ENCODE measurements at regions not wholly inside any gene's neighbourhood (a gene's known extent, or its start where the extent isn't known, plus 50 kb on each side); places are given as distances from the start of the nearest gene placed in this dataset.

DNA sequence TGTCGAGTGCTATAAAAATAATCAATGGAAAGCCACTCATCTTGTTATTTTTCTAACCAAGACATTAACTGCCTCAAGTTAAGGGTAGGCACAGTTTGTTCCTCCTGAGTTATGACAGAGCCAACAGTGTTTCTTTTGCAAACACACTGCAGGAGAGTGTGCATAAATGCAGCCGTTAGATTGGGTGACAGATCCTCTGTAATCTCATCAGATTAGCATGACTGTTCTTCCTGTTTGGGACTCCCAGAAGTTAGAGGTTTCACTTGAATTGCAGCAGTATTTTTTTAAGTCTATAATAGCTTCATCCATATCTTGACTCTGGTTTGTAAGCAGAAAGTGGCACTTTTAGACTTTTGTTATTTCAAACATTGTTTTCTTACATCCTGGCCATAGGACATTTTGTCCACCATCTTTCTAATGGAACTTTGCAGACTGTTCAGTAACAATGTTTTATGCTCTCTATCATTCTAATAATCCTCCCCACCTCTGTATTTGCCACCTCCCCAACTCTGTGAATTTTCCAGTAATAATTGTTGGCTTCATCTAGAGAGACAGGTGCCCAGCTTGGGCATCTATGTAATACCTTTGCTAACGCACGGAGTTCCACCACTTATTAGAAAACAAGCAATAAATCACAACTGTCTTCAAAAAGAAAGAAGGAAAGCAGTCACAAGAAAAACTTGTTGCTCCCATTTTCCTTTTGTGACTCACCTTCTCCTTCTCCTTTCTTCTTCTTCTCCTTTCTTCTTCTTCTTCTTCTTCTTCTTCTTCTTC lies 560.0 kb downstream of the ADCYAP1 start:
- no peaks in the 10 kb centered on the region for H3K27me3 ChIP-seq (replicated peaks in 2 of 5; ENCODE audit: control insufficient read depth in 4 of 5, insufficient read depth in 5 of 5, low read length in 4 of 5)
- no peaks in the 10 kb centered on the region for H3K36me3 ChIP-seq (ENCODE audit: control insufficient read depth in 4 of 4, insufficient read depth in 4 of 4, low read length in 3 of 4)
- DNase-seq, result peak; percentile 47 to 91 (median 80)
- peaks cover 5 to 20% (median 8%) of the 10 kb centered on the region in 4 experiments for H3K4me1 ChIP-seq (ENCODE audit: control extremely low read depth in 1 of 4, control insufficient read depth in 4 of 4, insufficient read depth in 4 of 4, low read length in 3 of 4)
- peak overlapping the region in 1 of 2 experiments; percentile 63 for H3K27ac ChIP-seq (ENCODE audit: insufficient read depth in 1 of 2, low read depth in 1 of 2, low read length in 2 of 2, poor library complexity in 1 of 2, severe bottlenecking in 2 of 2)
- WGBS (ENCODE audit: insufficient coverage), result 7% methylated on average over 3 of the region's 4 CpGs
- ChIA-PET POLR2A (no interaction called here), CTCF (no interaction called here)
- H3K4me3 ChIP-seq (ENCODE audit: control insufficient read depth in 1 of 7, extremely low read depth in 1 of 7, insufficient read depth in 4 of 7, low read depth in 2 of 7, low read length in 6 of 7), result peak overlapping the region in 3 of 7 experiments; percentile 2 to 34 (median 20)
- H3K9me3 ChIP-seq (ENCODE audit: control extremely low read depth in 1 of 5, control insufficient read depth in 4 of 5, insufficient read depth in 2 of 5, low read depth in 1 of 5, low read length in 4 of 5), result no peaks in the 10 kb centered on the region

- CTCF ChIA-PET, result no interaction called here
- H3K36me3 ChIP-seq (ENCODE audit: control insufficient read depth in 4 of 4, insufficient read depth in 4 of 4, low read length in 3 of 4), result no peaks in the 10 kb centered on the region
- 100% methylated on average over 1 of the region's 3 CpGs for WGBS (ENCODE audit: insufficient coverage)
- H3K9me3 ChIP-seq (ENCODE audit: control extremely low read depth in 1 of 5, control insufficient read depth in 4 of 5, insufficient read depth in 2 of 5, low read depth in 1 of 5, low read length in 4 of 5), result no peaks in the 10 kb centered on the region
- no peak overlapping the region for H3K27ac ChIP-seq (ENCODE audit: insufficient read depth in 1 of 2, low read depth in 1 of 2, low read length in 2 of 2, poor library complexity in 1 of 2, severe bottlenecking in 2 of 2)
- peaks cover 5 to 17% (median 8%) of the 10 kb centered on the region in 4 experiments for H3K4me1 ChIP-seq (ENCODE audit: control extremely low read depth in 1 of 4, control insufficient read depth in 4 of 4, insufficient read depth in 4 of 4, low read length in 3 of 4)
- H3K4me3 ChIP-seq (ENCODE audit: control insufficient read depth in 1 of 7, extremely low read depth in 1 of 7, insufficient read depth in 4 of 7, low read depth in 2 of 7, low read length in 6 of 7), result no peak overlapping the region
- POLR2A ChIA-PET, result interaction anchor here (0.6 kb wide), 1 partner anchor 1332 kb away, joined by 3 read pairs; no protein-coding TSS in a partner anchor
- DNase-seq, result no peak
- H3K27me3 ChIP-seq (replicated peaks in 2 of 5; ENCODE audit: control insufficient read depth in 4 of 5, insufficient read depth in 5 of 5, low read length in 4 of 5), result no peaks in the 10 kb centered on the region
Measured at GRCh38 chr18:1466035-1466434, 561.4 kb downstream of the ADCYAP1 start.

GRCh38 chr18:1467461-1467964 lies 562.8 kb downstream of the ADCYAP1 start:
- no peak overlapping the region for H3K4me3 ChIP-seq (ENCODE audit: control insufficient read depth in 1 of 7, extremely low read depth in 1 of 7, insufficient read depth in 4 of 7, low read depth in 2 of 7, low read length in 6 of 7)
- H3K4me1 ChIP-seq (ENCODE audit: control extremely low read depth in 1 of 4, control insufficient read depth in 4 of 4, insufficient read depth in 4 of 4, low read length in 3 of 4), result peaks cover 5 to 16% (median 8%) of the 10 kb centered on the region in 4 experiments
- H3K27ac ChIP-seq (ENCODE audit: insufficient read depth in 1 of 2, low read depth in 1 of 2, low read length in 2 of 2, poor library complexity in 1 of 2, severe bottlenecking in 2 of 2), result no peak overlapping the region
- H3K36me3 ChIP-seq (ENCODE audit: control insufficient read depth in 4 of 4, insufficient read depth in 4 of 4, low read length in 3 of 4), result no peaks in the 10 kb centered on the region
- ChIA-PET POLR2A (no interaction called here), CTCF (no interaction called here)
- WGBS (ENCODE audit: insufficient coverage), result 50% methylated on average over 2 of the region's 5 CpGs
- no peak for DNase-seq
- no peaks in the 10 kb centered on the region for H3K27me3 ChIP-seq (replicated peaks in 2 of 5; ENCODE audit: control insufficient read depth in 4 of 5, insufficient read depth in 5 of 5, low read length in 4 of 5)
- H3K9me3 ChIP-seq (ENCODE audit: control extremely low read depth in 1 of 5, control insufficient read depth in 4 of 5, insufficient read depth in 2 of 5, low read depth in 1 of 5, low read length in 4 of 5), result no peaks in the 10 kb centered on the region

DNA sequence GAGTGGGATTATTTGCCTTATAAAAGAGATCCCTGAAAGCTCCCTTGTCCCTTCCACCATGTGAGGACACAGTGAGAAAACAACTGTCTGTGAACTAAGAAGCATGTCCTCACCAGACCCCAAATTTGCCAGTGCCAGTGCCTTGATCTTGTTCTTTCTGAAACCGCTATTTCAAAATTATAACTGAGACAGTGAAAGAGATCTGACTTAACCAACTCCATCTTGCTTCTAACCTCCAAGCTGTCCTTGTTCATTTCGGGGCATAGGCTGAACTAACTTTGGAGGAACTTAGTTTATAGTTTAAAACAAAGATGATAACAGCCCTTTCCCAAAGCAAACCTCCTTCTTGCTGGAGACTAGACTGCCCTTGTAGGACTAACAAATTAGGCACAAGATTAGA lies 563.9 kb downstream of the ADCYAP1 start:
- no peaks in the 10 kb centered on the region for H3K36me3 ChIP-seq (ENCODE audit: control insufficient read depth in 4 of 4, insufficient read depth in 4 of 4, low read length in 3 of 4)
- POLR2A ChIA-PET, result no interaction called here
- H3K4me1 ChIP-seq (ENCODE audit: control extremely low read depth in 1 of 4, control insufficient read depth in 4 of 4, insufficient read depth in 4 of 4, low read length in 3 of 4), result peaks cover 5 to 16% (median 8%) of the 10 kb centered on the region in 4 experiments
- WGBS (ENCODE audit: insufficient coverage), result no CpG with 5 or more reads among the region's 2 CpGs
- DNase-seq, result no peak
- no peak overlapping the region for H3K4me3 ChIP-seq (ENCODE audit: control insufficient read depth in 1 of 7, extremely low read depth in 1 of 7, insufficient read depth in 4 of 7, low read depth in 2 of 7, low read length in 6 of 7)
- CTCF ChIA-PET, result no interaction called here
- no peaks in the 10 kb centered on the region for H3K27me3 ChIP-seq (replicated peaks in 2 of 5; ENCODE audit: control insufficient read depth in 4 of 5, insufficient read depth in 5 of 5, low read length in 4 of 5)
- no peak overlapping the region for H3K27ac ChIP-seq (ENCODE audit: insufficient read depth in 1 of 2, low read depth in 1 of 2, low read length in 2 of 2, poor library complexity in 1 of 2, severe bottlenecking in 2 of 2)
- no peaks in the 10 kb centered on the region for H3K9me3 ChIP-seq (ENCODE audit: control extremely low read depth in 1 of 5, control insufficient read depth in 4 of 5, insufficient read depth in 2 of 5, low read depth in 1 of 5, low read length in 4 of 5)

- Histone ChIP-seq H3K27me3 (replicated peaks in 2 of 5; ENCODE audit: control insufficient read depth in 4 of 5, insufficient read depth in 5 of 5, low read length in 4 of 5) (no peaks in the 10 kb centered on the region), H3K9me3 (ENCODE audit: control extremely low read depth in 1 of 5, control insufficient read depth in 4 of 5, insufficient read depth in 2 of 5, low read depth in 1 of 5, low read length in 4 of 5) (no peaks in the 10 kb centered on the region), H3K36me3 (ENCODE audit: control insufficient read depth in 4 of 4, insufficient read depth in 4 of 4, low read length in 3 of 4) (no peaks in the 10 kb centered on the region), H3K4me1 (ENCODE audit: control extremely low read depth in 1 of 4, control insufficient read depth in 4 of 4, insufficient read depth in 4 of 4, low read length in 3 of 4) (no peaks in the 10 kb centered on the region), H3K4me3 (ENCODE audit: control insufficient read depth in 1 of 7, extremely low read depth in 1 of 7, insufficient read depth in 4 of 7, low read depth in 2 of 7, low read length in 6 of 7) (no peak overlapping the region), H3K27ac (ENCODE audit: insufficient read depth in 1 of 2, low read depth in 1 of 2, low read length in 2 of 2, poor library complexity in 1 of 2, severe bottlenecking in 2 of 2) (no peak overlapping the region)
- ChIA-PET POLR2A (interaction anchor here (0.6 kb wide), 1 partner anchor 197 kb away, joined by 3 read pairs; no protein-coding TSS in a partner anchor), CTCF (no interaction called here)
- no peak for DNase-seq
- 91% methylated on average over 6 of the region's 7 CpGs for WGBS (ENCODE audit: insufficient coverage)
Measured at GRCh38 chr18:1475867-1476266, 571.2 kb downstream of the ADCYAP1 start.

DNA sequence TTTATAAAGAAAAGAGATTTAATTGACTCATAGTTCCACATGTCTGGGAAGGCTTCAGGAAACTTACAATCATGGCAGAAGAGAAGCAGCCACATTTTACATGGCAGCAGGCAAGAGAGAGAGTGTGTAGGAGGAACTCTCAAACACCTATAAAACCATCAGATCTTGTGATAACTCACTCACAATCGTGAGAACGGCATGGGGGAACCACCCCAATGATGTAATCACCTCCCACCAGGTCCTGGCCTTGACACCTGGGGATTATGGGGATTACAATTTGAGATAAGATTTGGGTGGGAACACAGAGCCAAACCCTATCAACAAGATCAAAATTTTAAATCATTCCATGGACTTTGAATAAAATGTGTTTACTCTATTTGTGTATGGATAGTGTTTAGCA lies 575.6 kb downstream of the ADCYAP1 start:
- ChIA-PET CTCF (no interaction called here), POLR2A (no interaction called here)
- Histone ChIP-seq H3K4me3 (ENCODE audit: control insufficient read depth in 1 of 7, extremely low read depth in 1 of 7, insufficient read depth in 4 of 7, low read depth in 2 of 7, low read length in 6 of 7) (no peak overlapping the region), H3K4me1 (ENCODE audit: control extremely low read depth in 1 of 4, control insufficient read depth in 4 of 4, insufficient read depth in 4 of 4, low read length in 3 of 4) (no peaks in the 10 kb centered on the region), H3K27me3 (replicated peaks in 2 of 5; ENCODE audit: control insufficient read depth in 4 of 5, insufficient read depth in 5 of 5, low read length in 4 of 5) (peaks cover 0 to 2% (median 0%) of the 10 kb centered on the region in 5 experiments), H3K36me3 (ENCODE audit: control insufficient read depth in 4 of 4, insufficient read depth in 4 of 4, low read length in 3 of 4) (no peaks in the 10 kb centered on the region), H3K27ac (ENCODE audit: insufficient read depth in 1 of 2, low read depth in 1 of 2, low read length in 2 of 2, poor library complexity in 1 of 2, severe bottlenecking in 2 of 2) (no peak overlapping the region), H3K9me3 (ENCODE audit: control extremely low read depth in 1 of 5, control insufficient read depth in 4 of 5, insufficient read depth in 2 of 5, low read depth in 1 of 5, low read length in 4 of 5) (no peaks in the 10 kb centered on the region)
- WGBS (ENCODE audit: insufficient coverage), result no CpG with 5 or more reads among the region's 2 CpGs
- no peak for DNase-seq

DNA sequence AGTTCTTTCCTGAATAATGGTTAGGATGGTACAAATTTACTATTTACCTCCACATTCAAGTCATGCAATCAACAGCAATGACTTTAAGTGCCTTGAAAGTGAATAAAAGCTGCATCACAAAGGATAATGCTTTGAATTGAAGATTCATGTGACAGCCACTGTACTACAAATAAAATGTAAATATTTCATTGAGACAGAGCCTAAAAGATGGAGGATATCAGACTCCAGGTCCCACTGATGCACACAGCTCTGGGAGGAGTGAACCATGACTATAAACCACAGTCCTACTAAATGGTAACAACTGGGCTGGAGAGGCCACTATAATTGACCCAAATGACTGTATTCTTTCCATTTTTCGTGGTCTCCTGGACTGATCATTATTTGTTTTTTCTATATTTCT lies 576.9 kb downstream of the ADCYAP1 start:
- 100% methylated on average over 1 of the region's 1 CpG for WGBS (ENCODE audit: insufficient coverage)
- CTCF ChIA-PET, result no interaction called here
- no peaks in the 10 kb centered on the region for H3K9me3 ChIP-seq (ENCODE audit: control extremely low read depth in 1 of 5, control insufficient read depth in 4 of 5, insufficient read depth in 2 of 5, low read depth in 1 of 5, low read length in 4 of 5)

More for the DNA sequence above, 576.9 kb downstream of the ADCYAP1 start:
- no peaks in the 10 kb centered on the region for H3K4me1 ChIP-seq (ENCODE audit: control extremely low read depth in 1 of 4, control insufficient read depth in 4 of 4, insufficient read depth in 4 of 4, low read length in 3 of 4)
- no peak overlapping the region for H3K4me3 ChIP-seq (ENCODE audit: control insufficient read depth in 1 of 7, extremely low read depth in 1 of 7, insufficient read depth in 4 of 7, low read depth in 2 of 7, low read length in 6 of 7)
- POLR2A ChIA-PET, result interaction anchor here (0.6 kb wide), 1 partner anchor 632 kb away, joined by 3 read pairs; no protein-coding TSS in a partner anchor
- H3K27ac ChIP-seq (ENCODE audit: insufficient read depth in 1 of 2, low read depth in 1 of 2, low read length in 2 of 2, poor library complexity in 1 of 2, severe bottlenecking in 2 of 2), result no peak overlapping the region
- peaks cover 0 to 2% (median 0%) of the 10 kb centered on the region in 5 experiments for H3K27me3 ChIP-seq (replicated peaks in 2 of 5; ENCODE audit: control insufficient read depth in 4 of 5, insufficient read depth in 5 of 5, low read length in 4 of 5)
- H3K36me3 ChIP-seq (ENCODE audit: control insufficient read depth in 4 of 4, insufficient read depth in 4 of 4, low read length in 3 of 4), result no peaks in the 10 kb centered on the region
- DNase-seq, result no peak
